Adrenal gland (tissue), 9 donors: ENCODE measurements at regions not wholly inside any gene's neighbourhood (a gene's known extent, or its start where the extent isn't known, plus 50 kb on each side); places are given as distances from the start of the nearest gene placed in this dataset.
A peak's percentile ranks its signal among the peaks of the same experiment; 100 is the strongest.

Source experiments
- DNase-seq, 7 donors: peaks; one replicate each; pipeline ENCODE4 v3.0.0-alpha.2; 2019 to 2020
- H3K27ac ChIP-seq, 5 donors: fragments of 200-600 bp; sonication (generic) in 4 of 5; 1 replicate in 3 of 5; 2 replicates in 2 of 5; pipeline versions ENCODE4 v1.5.1 to v1.8.0; 2016 to 2020; ENCODE audit warnings: mild to moderate bottlenecking in 1 of 5
- H3K27me3 ChIP-seq: fragments of 200-600 bp; 2 replicates; pipeline ENCODE4 v1.8.0; 2021
- H3K36me3 ChIP-seq, 2 donors: fragments of 200-600 bp; replicated peaks in 1 of 2; 1 replicate in 1 of 2; 2 replicates in 1 of 2; pipeline versions ENCODE4 v1.5.1 to v1.8.0; 2018 to 2022
- H3K4me1 ChIP-seq, 2 donors: fragments of 200-600 bp; replicated peaks in 1 of 2; 1 replicate in 1 of 2; 2 replicates in 1 of 2; pipeline versions ENCODE4 v1.5.1 to v1.8.0; 2018 to 2021
- H3K4me3 ChIP-seq, 4 donors: fragments of 200-600 bp; sonication (generic) in 3 of 4; one replicate each; pipeline ENCODE4 v1.5.1; 2016 to 2018
- H3K9me3 ChIP-seq, 3 donors: fragments of 200-600 bp; sonication (generic) in 1 of 3; replicated peaks in 1 of 3; 1 replicate in 2 of 3; 2 replicates in 1 of 3; pipeline versions ENCODE4 v1.5.1 to v1.8.0; 2016 to 2021
- POLR2A ChIP-seq, 2 donors: fragments of 450-650 bp; IDR thresholded peaks; one replicate each; pipeline ENCODE4 v1.6.1; 2017; ENCODE audit warnings: antibody characterized with exemption in 2 of 2, mild to moderate bottlenecking in 2 of 2, moderate library complexity in 1 of 2
- WGBS, 4 donors: extraction: QIAGEN DNeasy Blood & Tissue Kit in 2 of 4; methylation state at CpG; one replicate each; pipeline versions ENCODE4 v1.1.5 to v1.1.7; 2013 to 2017; 5-methylcytosine and 5-hydroxymethylcytosine counted together
- intact Hi-C, 2 donors: fragments of 100-400 bp; cut with DNase I; formaldehyde crosslinking; loops; one replicate each; pipeline versions ENCODE4 v1.14.1 to v1.15.0; 2022 to 2023
- TF ChIP-seq, protein P1 (sequence below), 6 experiments: fragments of 450-650 bp in 4 of 6; fragments of 200-600 bp in 2 of 6; sonication (generic) in 1 of 6; IDR thresholded peaks; 1 replicate in 5 of 6; 2 replicates in 1 of 6; pipeline versions ENCODE4 v1.5.1 to v1.8.0; 2016 to 2021; ENCODE audit warnings: antibody characterized with exemption in 6 of 6, mild to moderate bottlenecking in 2 of 6, moderate library complexity in 1 of 6
- donor health status: healthy with polysubstance abuse.
- donor health status: Bipolar disorder and iron deficiency.
- donor health status: DM: yes; HTN: yes; CAD: no.
- donor health status: DM: no; HTN: no; CAD: no.
- donor health status: DM: no; HTN: no; CAD: no.

GRCh38 chr9:87340391-87340790, 157.3 kb upstream of the DAPK1 start:
- intact Hi-C loops, result loop anchor here in 1 of 2 donors (5.0 kb wide), 1 partner anchor 322 kb away; no protein-coding TSS in a partner anchor
- 79 to 91% (median 84%) methylated on average over 4 of the region's 4 CpGs for whole genome bisulfite sequencing, 4 donors
- no peaks in the 10 kb centered on the region for H3K36me3 ChIP-seq

DNA sequence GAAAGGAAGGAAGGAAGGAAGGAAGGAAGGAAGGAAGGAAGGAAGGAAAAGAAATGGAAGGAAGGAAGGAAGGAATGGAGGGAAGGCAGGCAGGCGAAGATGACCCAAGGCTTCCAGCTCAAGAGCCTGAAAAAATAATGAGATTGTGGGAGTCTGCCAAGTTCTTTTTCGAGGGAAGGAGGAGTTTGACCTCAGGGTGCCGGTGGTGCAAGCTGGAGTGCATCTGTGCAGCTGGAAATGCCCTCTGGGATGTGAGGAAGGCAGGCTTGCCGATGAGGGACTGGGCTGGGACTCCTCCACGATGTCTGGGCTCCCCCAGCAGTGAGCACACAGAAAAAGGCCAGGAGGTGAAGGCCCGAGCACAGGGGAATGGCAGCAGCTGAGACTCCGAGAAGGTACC, 154.9 kb upstream of the DAPK1 start:
- no peak overlapping the region for H3K4me3 ChIP-seq
- peak in 5 of 7 donors; percentile 11 to 55 (median 27) for DNase-seq
- H3K9me3 ChIP-seq, result no peaks in the 10 kb centered on the region
- no peak for TF ChIP-seq POLR2A (IDR thresholded peaks at IDR 0.05)
- TF ChIP-seq, protein P1, sequence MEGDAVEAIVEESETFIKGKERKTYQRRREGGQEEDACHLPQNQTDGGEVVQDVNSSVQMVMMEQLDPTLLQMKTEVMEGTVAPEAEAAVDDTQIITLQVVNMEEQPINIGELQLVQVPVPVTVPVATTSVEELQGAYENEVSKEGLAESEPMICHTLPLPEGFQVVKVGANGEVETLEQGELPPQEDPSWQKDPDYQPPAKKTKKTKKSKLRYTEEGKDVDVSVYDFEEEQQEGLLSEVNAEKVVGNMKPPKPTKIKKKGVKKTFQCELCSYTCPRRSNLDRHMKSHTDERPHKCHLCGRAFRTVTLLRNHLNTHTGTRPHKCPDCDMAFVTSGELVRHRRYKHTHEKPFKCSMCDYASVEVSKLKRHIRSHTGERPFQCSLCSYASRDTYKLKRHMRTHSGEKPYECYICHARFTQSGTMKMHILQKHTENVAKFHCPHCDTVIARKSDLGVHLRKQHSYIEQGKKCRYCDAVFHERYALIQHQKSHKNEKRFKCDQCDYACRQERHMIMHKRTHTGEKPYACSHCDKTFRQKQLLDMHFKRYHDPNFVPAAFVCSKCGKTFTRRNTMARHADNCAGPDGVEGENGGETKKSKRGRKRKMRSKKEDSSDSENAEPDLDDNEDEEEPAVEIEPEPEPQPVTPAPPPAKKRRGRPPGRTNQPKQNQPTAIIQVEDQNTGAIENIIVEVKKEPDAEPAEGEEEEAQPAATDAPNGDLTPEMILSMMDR (IDR thresholded peaks at IDR 0.05), result no peak
- peaks cover 0 to 3% of the 10 kb centered on the region in 2 donors for H3K4me1 ChIP-seq
- no peaks in the 10 kb centered on the region for H3K36me3 ChIP-seq
- 30 to 44% (median 42%) methylated on average over 7 of the region's 7 CpGs for WGBS, 4 donors
- no peak overlapping the region for H3K27ac ChIP-seq
- intact Hi-C loops, result loop anchor here in 1 of 2 donors (5.0 kb wide), 1 partner anchor 320 kb away; no protein-coding TSS in a partner anchor
- peaks cover 7% of the 10 kb centered on the region for H3K27me3 ChIP-seq

More at GRCh38 chr9:87340391-87340790, 157.3 kb upstream of the DAPK1 start:
- Histone ChIP-seq H3K9me3 (no peaks in the 10 kb centered on the region), H3K4me3 (no peak overlapping the region), H3K27ac (no peak overlapping the region), H3K27me3 (no peaks in the 10 kb centered on the region), H3K4me1 (peaks cover 7 to 10% of the 10 kb centered on the region in 2 donors)
- DNase-seq, result no peak
- no peak for TF ChIP-seq POLR2A (IDR thresholded peaks at IDR 0.05)
- TF ChIP-seq, protein P1 (IDR thresholded peaks at IDR 0.05), result no peak

DNA sequence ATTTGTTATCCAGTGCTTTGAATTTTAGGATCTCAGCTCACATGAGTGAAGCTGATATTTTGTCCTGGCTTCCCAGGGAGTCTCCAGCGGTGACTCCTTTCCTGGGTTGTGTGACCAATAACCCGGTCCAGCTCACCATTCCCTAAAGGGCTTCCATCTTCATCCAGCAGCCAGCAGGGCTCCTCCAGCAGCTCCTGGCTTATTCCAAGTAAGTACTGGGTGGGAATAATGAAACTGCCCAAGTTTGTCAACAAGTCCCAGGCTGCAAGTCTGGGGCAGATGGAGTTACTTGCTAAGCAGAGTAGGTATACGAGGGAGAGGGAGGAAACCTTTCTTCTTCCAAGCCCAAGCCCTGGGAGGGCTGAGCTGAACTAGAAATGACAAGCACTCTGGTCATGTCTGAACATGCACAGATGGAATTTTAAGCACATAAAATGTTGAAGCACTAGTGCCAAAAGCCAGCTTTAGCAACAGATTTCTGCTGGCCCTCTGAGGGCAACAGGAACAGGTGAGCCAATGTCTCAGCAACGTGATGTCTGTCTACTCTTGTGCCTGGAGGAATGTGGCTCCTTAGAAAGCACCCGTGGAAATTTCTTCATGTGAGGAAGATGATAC, 153.7 kb upstream of the DAPK1 start:
- intact Hi-C loops, result loop anchor here in 1 of 2 donors (5.0 kb wide), 1 partner anchor 318 kb away; no protein-coding TSS in a partner anchor
- Histone ChIP-seq H3K27ac (no peak overlapping the region), H3K36me3 (no peaks in the 10 kb centered on the region), H3K27me3 (peaks cover 7% of the 10 kb centered on the region), H3K9me3 (no peaks in the 10 kb centered on the region), H3K4me1 (no peaks in the 10 kb centered on the region), H3K4me3 (no peak overlapping the region)
- no peak for TF ChIP-seq POLR2A (IDR thresholded peaks at IDR 0.05)
- TF ChIP-seq, protein P1 (IDR thresholded peaks at IDR 0.05), result no peak
- no peak for DNase-seq
- 72 to 87% (median 81%) methylated on average over 5 of the region's 5 CpGs for WGBS, 4 donors

DNA sequence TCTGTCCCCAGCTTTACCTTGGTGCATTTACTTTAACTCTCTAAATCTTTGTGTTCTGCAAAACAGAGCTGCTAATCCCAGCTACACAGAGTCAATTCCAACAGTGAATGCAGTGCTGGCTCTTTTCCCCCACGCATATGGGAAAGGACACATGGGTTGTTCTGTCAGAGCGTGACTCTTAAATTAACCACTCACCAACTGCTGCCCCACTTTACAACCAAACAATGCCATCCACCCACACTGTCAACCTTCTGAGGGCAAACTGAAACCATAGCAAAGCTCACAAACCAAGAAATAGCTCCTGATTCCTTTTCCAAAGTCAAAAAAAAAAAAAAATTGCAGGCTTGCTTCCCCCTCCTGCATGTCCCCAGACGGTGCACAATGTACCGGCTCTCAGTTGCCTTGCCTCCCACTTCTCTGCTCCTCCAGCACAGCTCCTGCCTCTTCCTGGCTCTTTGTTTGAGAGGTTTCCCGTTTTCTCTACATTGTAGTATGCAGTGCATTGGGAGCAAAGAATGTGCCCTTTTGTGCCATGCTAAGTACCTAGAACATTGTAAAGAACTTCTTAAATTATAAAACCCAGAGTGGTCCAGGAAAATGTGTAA, 151.5 kb upstream of the DAPK1 start:
- no peaks in the 10 kb centered on the region for H3K9me3 ChIP-seq
- H3K36me3 ChIP-seq, result no peaks in the 10 kb centered on the region
- no peak for TF ChIP-seq POLR2A (IDR thresholded peaks at IDR 0.05)
- TF ChIP-seq, protein P1 (IDR thresholded peaks at IDR 0.05), result no peak
- intact Hi-C loops, result no loop called here
- H3K4me3 ChIP-seq, result no peak overlapping the region
- WGBS, 4 donors, result 55 to 59% (median 58%) methylated on average over 5 of the region's 5 CpGs
- no peak for DNase-seq
- no peak overlapping the region for H3K27ac ChIP-seq
- no peaks in the 10 kb centered on the region for H3K4me1 ChIP-seq
- H3K27me3 ChIP-seq, result peaks cover 7% of the 10 kb centered on the region
